OCI-LY7 (cell line): ENCODE measurements at regions not wholly inside any gene's neighbourhood (a gene's known extent, or its start where the extent isn't known, plus 50 kb on each side); places are given as distances from the start of the nearest gene placed in this dataset.
"Not testable (repeated sequence)": the region's sequence is repeated elsewhere in the genome, so short reads cannot be mapped to it uniquely, and the experiment has no call there.

Source experiments
- CTCF ChIP-seq: fragments of 200-600 bp; sonication (generic); conservative IDR thresholded peaks from 2 replicates; pipeline ENCODE4 v1.5.1; 2014; ENCODE audit warnings: mild to moderate bottlenecking, antibody characterized with exemption, low read length, moderate library complexity, mixed read lengths
- EZH2phosphoT487 ChIP-seq: fragments of 200-600 bp; sonication (generic); IDR thresholded peaks from 2 replicates; pipeline ENCODE4 v1.6.1; 2018; ENCODE audit warnings: low read depth, borderline replicate concordance, mild to moderate bottlenecking, mixed run types, antibody characterized with exemption, low read length, moderate library complexity, mixed read lengths

DNA sequence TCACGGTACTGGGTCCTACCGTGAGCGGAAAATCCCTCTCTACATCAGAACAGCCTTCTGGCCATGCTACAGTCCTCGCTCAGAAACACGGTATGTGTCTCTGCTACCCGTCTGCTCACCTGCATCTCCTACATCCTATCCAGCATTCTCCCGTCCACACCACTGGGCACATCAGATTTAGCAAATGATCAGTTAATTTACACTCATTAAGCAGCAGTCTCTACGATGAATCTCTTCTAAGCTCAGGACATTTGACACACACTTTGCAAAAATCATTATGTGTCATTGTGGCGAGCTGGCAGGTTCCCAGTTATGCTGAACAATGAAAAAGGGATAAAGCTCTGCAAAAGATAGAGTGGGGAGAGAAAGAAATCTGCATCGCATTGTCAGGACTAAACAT is 105.2 kb downstream of the ATP6V0E2 start:
- not testable (repeated sequence) for TF ChIP-seq CTCF, EZH2phosphoT487
